Glomerular visceral epithelial cell (primary cell): ENCODE measurements at regions not wholly inside any gene's neighbourhood (a gene's known extent, or its start where the extent isn't known, plus 50 kb on each side); places are given as distances from the start of the nearest gene placed in this dataset.

Source experiments
- DNase-seq: peaks from one replicate; pipeline ENCODE4 v3.0.0-alpha.2; 2016; ENCODE audit errors: extremely low spot score

DNA sequence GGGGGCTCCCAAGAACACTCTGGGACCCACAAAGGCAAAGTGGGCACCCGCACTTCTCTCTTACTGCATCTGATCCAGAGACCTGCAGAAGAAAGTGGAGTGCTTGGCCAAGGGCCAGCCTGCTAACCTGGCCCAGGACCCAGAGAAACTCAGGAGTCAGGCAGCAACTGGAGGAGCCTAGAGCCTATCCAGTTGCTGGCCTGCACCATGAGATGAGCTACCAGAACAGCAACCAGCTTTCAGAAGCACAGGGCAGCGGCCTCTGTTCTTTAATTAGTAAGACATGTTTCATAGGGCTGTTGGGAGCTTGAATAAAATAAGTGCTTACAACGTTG is 298.3 kb downstream of the GADD45G start:
- DNase-seq: no peak

DNA sequence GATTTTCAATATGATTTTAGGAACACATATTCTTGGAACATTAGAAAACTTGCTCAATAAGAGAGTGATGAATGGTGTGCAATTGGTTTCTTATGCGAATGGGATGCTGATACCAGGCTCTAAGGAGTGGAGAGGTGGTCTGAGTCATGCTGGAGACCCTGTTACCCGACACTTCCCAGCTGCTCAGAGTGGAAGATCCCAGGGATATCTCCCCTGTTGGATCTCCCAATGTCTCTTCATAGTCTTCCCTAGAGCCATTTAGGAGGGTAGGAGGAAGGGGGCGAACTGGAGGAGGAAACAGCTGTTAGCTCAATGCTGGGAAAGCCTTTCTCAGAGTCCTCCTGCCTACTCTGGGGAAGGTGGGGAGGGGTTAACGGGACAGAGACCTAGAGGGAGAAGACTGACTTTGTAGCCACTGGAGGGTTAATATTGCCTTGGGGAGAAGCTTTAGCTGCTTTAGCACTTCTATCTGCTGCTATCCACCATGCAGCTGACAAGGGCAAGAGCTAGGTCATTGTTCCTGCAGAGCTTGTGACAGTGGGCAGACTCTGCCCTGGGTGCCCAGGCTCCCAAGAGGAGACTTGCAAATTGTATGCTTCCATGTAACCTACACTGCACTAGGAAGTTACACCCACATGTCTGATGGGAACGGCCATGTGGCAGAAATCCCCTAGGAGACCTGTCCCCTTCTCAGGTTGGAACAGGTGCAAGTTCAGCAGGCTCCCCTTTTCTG is 301.0 kb downstream of the GADD45G start:
- no peak for DNase-seq

- no peak for DNase-seq
These were observed 307.2 kb downstream of the GADD45G start for GRCh38 chr9:89911721-89912604.

- no peak for DNase-seq
These were observed 307.8 kb downstream of the GADD45G start for GRCh38 chr9:89912605-89912953.

- DNase-seq: no peak
These were observed 310.4 kb downstream of the GADD45G start for GRCh38 chr9:89915187-89915586.

GRCh38 chr9:89916001-89916597 is 311.3 kb downstream of the GADD45G start:
- DNase-seq: no peak

DNA sequence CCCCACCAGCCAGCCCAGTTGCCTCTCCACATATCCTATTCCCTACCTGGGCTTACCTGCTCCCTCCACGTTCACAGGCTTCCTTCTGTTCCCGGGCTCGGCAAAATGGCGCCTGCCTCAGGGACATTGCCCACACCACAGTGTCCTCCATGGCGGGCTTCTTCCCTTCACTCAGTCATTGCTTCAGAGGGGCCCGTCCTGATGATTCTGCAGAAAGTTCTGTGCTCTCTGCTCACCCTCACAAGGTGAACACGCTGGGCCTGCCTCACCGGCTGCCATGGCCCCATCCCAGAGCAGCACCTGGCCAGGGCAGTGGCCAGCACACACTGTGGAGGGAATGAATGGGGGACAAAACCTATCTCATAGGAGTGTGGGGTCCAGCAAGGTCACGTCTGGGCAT is 313.0 kb downstream of the GADD45G start:
- DNase-seq: no peak

GRCh38 chr9:89919171-89919681 is 314.4 kb downstream of the GADD45G start:
- DNase-seq: no peak

DNA sequence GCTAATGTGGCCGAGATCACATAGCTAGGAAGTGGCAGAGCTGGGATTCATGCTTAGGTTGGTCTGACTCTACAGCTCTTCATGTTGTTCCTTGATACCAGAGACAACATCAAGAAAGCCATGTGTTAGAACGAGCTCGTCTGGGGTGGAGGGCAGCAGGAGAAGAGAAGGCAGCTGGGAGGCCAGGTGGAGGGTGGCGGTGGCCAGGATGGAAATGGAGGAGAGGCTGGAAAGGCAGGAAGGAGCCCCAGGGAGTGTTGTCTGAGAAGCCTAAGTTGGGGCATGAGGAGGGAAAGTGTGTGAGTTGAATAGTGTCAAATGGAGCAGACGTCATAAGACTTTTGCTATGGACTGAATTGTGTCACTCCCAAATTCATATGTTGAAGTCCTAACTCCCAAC is 315.3 kb downstream of the GADD45G start:
- no peak for DNase-seq

DNA sequence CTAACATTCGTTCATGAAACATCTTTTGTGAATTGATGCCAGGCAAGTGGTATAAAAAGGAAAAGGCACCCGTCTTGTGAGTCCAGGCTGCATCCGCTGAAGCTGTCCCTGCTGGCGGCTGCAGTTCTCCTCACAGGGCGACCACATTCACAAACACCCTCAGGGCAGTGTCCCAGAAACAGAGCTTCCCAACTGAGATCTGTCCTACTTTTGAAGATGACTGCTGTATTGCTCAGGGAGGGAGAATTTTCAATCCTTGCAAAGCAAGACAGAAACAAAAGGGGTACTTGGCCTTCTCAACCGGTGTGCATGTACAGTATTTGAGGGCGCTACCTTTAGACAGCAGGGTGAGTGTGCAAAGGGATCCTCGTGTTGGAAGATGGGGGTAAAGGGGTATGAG is 316.1 kb downstream of the GADD45G start:
- no peak for DNase-seq

DNA sequence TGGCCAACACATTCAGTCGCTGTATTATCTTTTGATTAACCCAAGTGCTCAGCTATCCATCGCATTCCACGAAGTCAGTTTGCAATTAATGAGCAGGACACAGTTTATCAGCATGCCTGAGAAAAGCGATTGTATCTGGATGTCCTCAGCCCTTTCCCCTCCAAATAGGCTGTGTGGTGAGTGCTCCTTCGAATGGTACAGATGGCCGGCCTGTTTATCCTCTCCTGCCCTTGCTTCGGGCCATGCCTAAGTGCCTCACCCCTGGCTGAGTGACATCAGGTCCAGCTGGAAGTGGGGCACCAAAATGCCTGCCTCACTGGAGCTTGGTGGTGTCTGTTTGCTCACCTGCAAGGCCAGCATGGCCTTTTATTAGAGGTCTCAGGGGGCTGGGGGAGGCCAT is 317.3 kb downstream of the GADD45G start:
- DNase-seq: no peak

DNA sequence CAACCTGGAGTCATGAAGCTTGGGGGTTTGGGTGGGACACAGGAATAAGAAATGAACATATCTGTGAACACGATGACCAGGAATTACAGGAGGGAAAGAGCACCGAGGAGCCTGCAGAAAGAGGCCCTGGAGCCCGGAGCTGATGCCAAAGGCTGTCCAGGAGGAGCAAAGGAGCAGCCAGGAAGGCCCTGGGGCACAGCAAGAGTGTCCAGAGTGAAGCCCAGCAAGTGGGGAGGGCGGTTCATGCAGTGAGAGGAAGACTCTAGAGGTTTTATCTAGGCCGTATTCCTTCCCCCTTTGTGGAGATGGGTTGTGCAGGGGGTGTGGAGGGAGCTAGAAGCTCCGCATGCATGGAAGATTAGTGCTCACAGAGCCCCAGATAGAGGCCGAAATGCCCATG is 318.4 kb downstream of the GADD45G start:
- DNase-seq: no peak

GRCh38 chr9:89923961-89924504 is 319.2 kb downstream of the GADD45G start:
- DNase-seq: no peak

GRCh38 chr9:89924611-89925010 is 319.8 kb downstream of the GADD45G start:
- no peak for DNase-seq

DNA sequence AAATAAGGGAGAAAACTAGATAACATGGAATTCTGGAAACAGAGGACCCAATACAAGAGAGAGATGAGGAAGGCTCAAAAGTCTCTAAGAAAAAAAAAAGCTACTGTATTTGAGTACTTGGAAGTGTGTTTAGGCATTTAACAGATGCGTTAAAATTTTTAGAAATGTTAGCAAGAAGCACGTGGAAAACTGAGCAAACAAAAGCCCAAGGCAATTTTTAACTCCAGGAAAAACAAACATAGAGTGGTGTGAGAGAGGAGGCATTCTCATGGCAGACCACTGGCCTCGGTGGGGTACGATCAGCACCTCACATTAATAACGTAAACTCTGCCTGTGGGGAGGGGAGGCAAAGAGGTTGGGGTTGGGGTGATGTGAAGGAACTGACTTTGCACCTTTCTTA is 321.4 kb downstream of the GADD45G start:
- no peak for DNase-seq

DNA sequence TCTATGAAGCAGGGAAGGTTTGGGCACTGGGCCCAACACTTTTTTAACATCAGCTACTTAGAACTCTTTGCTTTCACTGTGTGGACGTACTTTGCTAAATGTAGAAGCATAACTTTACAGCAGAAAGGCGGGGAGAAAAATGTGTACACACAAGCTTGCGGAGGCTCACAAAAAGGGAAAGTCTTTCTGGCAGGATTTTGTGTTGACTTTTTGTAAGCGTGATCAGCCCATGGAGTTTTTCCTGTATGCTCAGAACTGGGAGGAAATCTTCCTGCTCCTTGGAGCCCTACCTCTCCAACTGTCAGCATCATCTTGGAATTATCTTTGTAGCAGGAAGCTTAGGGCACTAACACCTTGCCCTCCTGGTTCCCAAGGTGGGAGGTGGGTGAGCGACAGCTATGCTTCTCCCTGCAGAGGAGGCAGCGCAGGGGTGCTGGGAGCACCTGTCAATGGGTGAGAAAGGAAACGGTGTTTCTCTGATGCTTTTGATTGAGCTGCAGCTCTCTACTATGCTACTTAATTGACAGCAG is 321.9 kb downstream of the GADD45G start:
- no peak for DNase-seq

DNA sequence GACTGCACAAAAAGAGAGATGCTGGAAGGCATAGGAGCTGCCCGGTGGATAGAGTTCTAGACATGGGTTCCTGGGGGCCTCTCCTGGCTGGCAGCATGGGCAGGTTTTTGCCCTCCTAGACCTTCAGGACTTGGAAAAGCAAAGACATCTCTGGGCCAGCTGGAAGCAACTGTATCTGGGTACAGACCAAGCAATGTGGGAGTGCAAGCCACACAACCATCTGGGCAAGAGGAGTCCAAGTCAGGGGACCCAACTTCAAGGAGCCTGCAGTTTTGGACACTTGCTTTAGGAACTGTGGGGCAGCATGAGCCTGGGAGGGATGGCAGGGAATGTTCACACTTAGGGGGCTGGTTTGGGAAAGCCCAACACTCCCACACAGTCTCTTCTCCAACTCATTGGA is 323.3 kb downstream of the GADD45G start:
- DNase-seq: no peak

DNA sequence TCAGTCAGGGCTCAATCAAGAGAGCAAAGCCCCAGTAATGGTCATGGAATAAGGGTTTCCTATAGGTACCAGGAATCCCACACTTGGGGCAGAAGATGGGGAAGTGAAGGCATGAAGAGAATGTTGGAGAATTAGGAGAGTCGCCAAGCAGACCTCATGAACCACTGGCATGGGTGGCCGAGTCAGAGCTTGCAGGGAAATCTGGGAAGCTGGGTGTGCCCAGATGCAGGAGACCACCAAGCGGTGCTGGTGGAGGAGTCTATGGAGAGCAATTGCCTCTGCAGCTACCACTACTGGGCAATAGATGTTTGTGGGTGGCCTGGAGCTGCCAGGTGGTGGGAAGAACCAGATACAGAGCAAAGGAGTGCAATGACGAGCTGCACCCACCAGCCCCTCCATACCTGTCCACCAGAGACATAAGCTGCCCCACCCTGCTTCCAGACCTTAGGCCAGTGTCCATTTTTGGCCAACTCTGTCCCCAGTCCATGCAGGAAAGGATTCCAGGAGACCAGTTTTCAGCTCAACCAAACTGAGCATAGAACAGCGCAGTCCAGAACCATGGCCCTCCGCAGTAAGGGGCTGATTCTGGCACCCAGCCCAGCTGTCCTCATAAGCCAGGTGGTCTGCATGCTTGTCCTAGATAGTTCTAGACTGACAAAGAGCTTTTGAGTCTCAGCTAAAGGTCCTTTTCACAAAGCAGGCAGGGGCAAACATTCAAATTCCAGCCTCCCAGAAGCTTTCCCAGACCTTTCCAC is 323.9 kb downstream of the GADD45G start:
- DNase-seq: no peak

- no peak for DNase-seq
These were observed 324.5 kb downstream of the GADD45G start for GRCh38 chr9:89929315-89929672.

GRCh38 chr9:89929673-89930480 is 325.1 kb downstream of the GADD45G start:
- DNase-seq: no peak

- no peak for DNase-seq
These were observed 328.8 kb downstream of the GADD45G start for GRCh38 chr9:89933578-89933977.
